GM12873 (cell line): ENCODE measurements at regions not wholly inside any gene's neighbourhood (a gene's known extent, or its start where the extent isn't known, plus 50 kb on each side); places are given as distances from the start of the nearest gene placed in this dataset.

Source experiments
- CTCF ChIP-seq: IDR thresholded peaks from 2 replicates; pipeline ENCODE4 v1.5.1; 2012; ENCODE audit warnings: low read depth, mild to moderate bottlenecking, moderate library complexity, low read length, control low read depth; ENCODE audit not compliant: insufficient read depth; ENCODE audit errors: missing control alignments

- TF ChIP-seq CTCF = no peak
Measured at GRCh38 chr2:59779571-59779970, 773.9 kb downstream of the BCL11A start.

GRCh38 chr2:59777120-59777519 lies 776.3 kb downstream of the BCL11A start:
- no peak for TF ChIP-seq CTCF

GRCh38 chr2:59776726-59777008 lies 776.8 kb downstream of the BCL11A start:
- no peak for TF ChIP-seq CTCF

- TF ChIP-seq CTCF = peak; percentile 17
Measured at GRCh38 chr2:59774821-59775433, 778.5 kb downstream of the BCL11A start.

GRCh38 chr2:59770651-59771050 lies 782.8 kb downstream of the BCL11A start:
- TF ChIP-seq CTCF = no peak

GRCh38 chr2:59761966-59762365 lies 791.5 kb downstream of the BCL11A start:
- TF ChIP-seq CTCF = no peak

- TF ChIP-seq CTCF = no peak
Measured at GRCh38 chr2:59756150-59756549, 797.3 kb downstream of the BCL11A start.
